HEK293 (cell line): ENCODE measurements at regions not wholly inside any gene's neighbourhood (a gene's known extent, or its start where the extent isn't known, plus 50 kb on each side); places are given as distances from the start of the nearest gene placed in this dataset.

Experiments used
- CTCF ChIA-PET: fragments of 350-600 bp; formaldehyde crosslinking; extraction: SDS; loops from one replicate; lab custom pipeline; 2021; ENCODE audit warnings: antibody characterized with exemption; lab: Yijun Ruan, JAX
- POLR2A ChIA-PET: fragments of 300-600 bp; formaldehyde crosslinking; extraction: SDS; loops from one replicate; lab custom pipeline; 2020; ENCODE audit warnings: antibody characterized with exemption, inconsistent platforms; lab: Yijun Ruan, JAX
- H3K27ac ChIP-seq: fragments of 200-500 bp; sonication (Bioruptor generic); 2 replicates; pipeline ENCODE4 v1.5.1; 2014; ENCODE audit warnings: low read depth, low read length, control low read depth, inconsistent platforms; ENCODE audit errors: extremely low read depth
- H3K36me3 ChIP-seq, 2 experiments: fragments of 200-500 bp in 1 of 2; sonication (Bioruptor generic) in 1 of 2; 1 replicate in 1 of 2; 2 replicates in 1 of 2; pipeline ENCODE4 v1.5.1; 2014 to 2017; ENCODE audit warnings: inconsistent platforms in 2 of 2, low read length in 2 of 2; ENCODE audit not compliant: control insufficient read depth in 2 of 2, insufficient read depth in 1 of 2
- H3K4me1 ChIP-seq: fragments of 200-500 bp; sonication (Bioruptor generic); 2 replicates; pipeline ENCODE4 v1.5.1; 2014; ENCODE audit warnings: mild to moderate bottlenecking, low read length, inconsistent platforms; ENCODE audit not compliant: control insufficient read depth, insufficient read depth
- H3K4me3 ChIP-seq: 2 replicates; pipeline ENCODE4 v1.5.1; 2011; ENCODE audit warnings: low read depth, mild to moderate bottlenecking, control low read depth, low read length, moderate library complexity
- H3K9me3 ChIP-seq: fragments of 200-500 bp; sonication (Bioruptor generic); 2 replicates; pipeline ENCODE4 v1.5.1; 2014; ENCODE audit warnings: low read depth, low read length, inconsistent platforms; ENCODE audit not compliant: control insufficient read depth, insufficient read depth
- EGR2 ChIP-seq: fragments of 450-650 bp; formaldehyde crosslinking; IDR thresholded peaks from 2 replicates; pipeline ENCODE4 v1.5.1; 2016; ENCODE audit warnings: low read depth, missing biosample characterization, missing genetic modification characterization
- MYNN ChIP-seq: fragments of 450-650 bp; formaldehyde crosslinking; IDR thresholded peaks from 2 replicates; pipeline ENCODE4 v1.5.1; 2016; ENCODE audit warnings: missing biosample characterization, missing genetic modification characterization, borderline replicate concordance
- RBAK ChIP-seq: fragments of 450-650 bp; formaldehyde crosslinking; IDR thresholded peaks from 2 replicates; pipeline ENCODE4 v1.5.1; 2016; ENCODE audit warnings: missing biosample characterization, missing genetic modification characterization
- SP2 ChIP-seq: fragments of 450-650 bp; formaldehyde crosslinking; IDR thresholded peaks from 2 replicates; pipeline ENCODE4 v1.5.1; 2016; ENCODE audit warnings: missing biosample characterization, missing genetic modification characterization
- ZFHX2 ChIP-seq: fragments of 450-650 bp; formaldehyde crosslinking; conservative IDR thresholded peaks from 2 replicates; pipeline ENCODE4 v1.5.1; 2016; ENCODE audit warnings: missing biosample characterization, missing genetic modification characterization
- ZNF239 ChIP-seq: fragments of 450-650 bp; formaldehyde crosslinking; IDR thresholded peaks from 2 replicates; pipeline ENCODE4 v1.5.1; 2016; ENCODE audit warnings: missing biosample characterization, missing genetic modification characterization
- ZNF24 ChIP-seq: fragments of 450-650 bp; formaldehyde crosslinking; IDR thresholded peaks from 2 replicates; pipeline ENCODE4 v1.5.1; 2016; ENCODE audit warnings: missing biosample characterization, missing genetic modification characterization
- ZNF302 ChIP-seq: fragments of 450-650 bp; formaldehyde crosslinking; IDR thresholded peaks from 2 replicates; pipeline ENCODE4 v1.5.1; 2016; ENCODE audit warnings: missing biosample characterization, missing genetic modification characterization, low read depth
- ZNF354C ChIP-seq: fragments of 450-650 bp; formaldehyde crosslinking; IDR thresholded peaks from 2 replicates; pipeline ENCODE4 v1.5.1; 2016; ENCODE audit warnings: missing biosample characterization, missing genetic modification characterization, low read depth, borderline replicate concordance
- ZNF404 ChIP-seq: fragments of 450-650 bp; formaldehyde crosslinking; IDR thresholded peaks from 2 replicates; pipeline ENCODE4 v1.5.1; 2017; ENCODE audit warnings: missing biosample characterization, missing genetic modification characterization
- ZNF426 ChIP-seq: fragments of 450-650 bp; formaldehyde crosslinking; IDR thresholded peaks from 2 replicates; pipeline ENCODE4 v1.5.1; 2017; ENCODE audit warnings: missing biosample characterization, missing genetic modification characterization, mild to moderate bottlenecking, inconsistent platforms, moderate library complexity
- ZNF549 ChIP-seq: fragments of 450-650 bp; IDR thresholded peaks from 2 replicates; pipeline ENCODE4 v1.5.1; 2018; ENCODE audit warnings: missing biosample characterization, missing genetic modification characterization, mild to moderate bottlenecking, inconsistent platforms, moderate library complexity
- ZNF560 ChIP-seq: fragments of 450-650 bp; formaldehyde crosslinking; IDR thresholded peaks from 2 replicates; pipeline ENCODE4 v1.5.1; 2017; ENCODE audit warnings: missing biosample characterization, missing genetic modification characterization, borderline replicate concordance
- ZNF610 ChIP-seq: fragments of 450-650 bp; formaldehyde crosslinking; IDR thresholded peaks from 2 replicates; pipeline ENCODE4 v1.5.1; 2016; ENCODE audit warnings: missing biosample characterization, missing genetic modification characterization, borderline replicate concordance
- ZNF701 ChIP-seq: fragments of 450-650 bp; formaldehyde crosslinking; IDR thresholded peaks from 2 replicates; pipeline ENCODE4 v1.5.1; 2016; ENCODE audit warnings: missing biosample characterization, missing genetic modification characterization
- ZNF747 ChIP-seq: fragments of 450-650 bp; formaldehyde crosslinking; IDR thresholded peaks from 2 replicates; pipeline ENCODE4 v1.5.1; 2016; ENCODE audit warnings: missing biosample characterization, missing genetic modification characterization
- ZNF768 ChIP-seq: fragments of 450-650 bp; formaldehyde crosslinking; IDR thresholded peaks from 2 replicates; pipeline ENCODE4 v1.5.1; 2018; ENCODE audit warnings: missing biosample characterization, mild to moderate bottlenecking, missing genetic modification characterization
- ZNF830 ChIP-seq: fragments of 450-650 bp; IDR thresholded peaks from 2 replicates; pipeline ENCODE4 v1.5.0; 2018; ENCODE audit warnings: missing biosample characterization, missing genetic modification characterization, low read depth, mild to moderate bottlenecking, moderate library complexity
- ZSCAN23 ChIP-seq: fragments of 450-650 bp; formaldehyde crosslinking; IDR thresholded peaks from 2 replicates; pipeline ENCODE4 v1.5.1; 2016; ENCODE audit warnings: missing biosample characterization, missing genetic modification characterization
- ZSCAN30 ChIP-seq: fragments of 450-650 bp; IDR thresholded peaks from 2 replicates; pipeline ENCODE4 v1.5.1; 2018; ENCODE audit warnings: missing biosample characterization, mild to moderate bottlenecking, missing genetic modification characterization, moderate library complexity
- TF ChIP-seq, protein P1 (sequence below): fragments of 450-650 bp; formaldehyde crosslinking; optimal IDR thresholded peaks from 2 replicates; pipeline ENCODE3; 2016; ENCODE audit warnings: missing biosample characterization, mild to moderate bottlenecking, missing genetic modification characterization

GRCh38 chr1:25130895-25131294 lies 101.4 kb downstream of the SYF2 start:
- Histone ChIP-seq H3K27ac (no peak overlapping the region), H3K9me3 (no peaks in the 10 kb centered on the region), H3K36me3 (no peaks in the 10 kb centered on the region), H3K4me1 (no peaks in the 10 kb centered on the region), H3K4me3 (no peak overlapping the region)
- TF ChIP-seq ZNF560 (tag by site-specific recombination) (no peak), ZNF768 (tag by site-specific recombination) (0 out of 2 replicates have a peak, but pooled peaks have one; percentile 55)
- ChIA-PET POLR2A (no interaction called here), CTCF (interaction anchor here (0.9 to 1.0 kb wide), 2 partner anchors 18 to 40 kb away, joined by 3 read pairs; no protein-coding TSS in a partner anchor)

DNA sequence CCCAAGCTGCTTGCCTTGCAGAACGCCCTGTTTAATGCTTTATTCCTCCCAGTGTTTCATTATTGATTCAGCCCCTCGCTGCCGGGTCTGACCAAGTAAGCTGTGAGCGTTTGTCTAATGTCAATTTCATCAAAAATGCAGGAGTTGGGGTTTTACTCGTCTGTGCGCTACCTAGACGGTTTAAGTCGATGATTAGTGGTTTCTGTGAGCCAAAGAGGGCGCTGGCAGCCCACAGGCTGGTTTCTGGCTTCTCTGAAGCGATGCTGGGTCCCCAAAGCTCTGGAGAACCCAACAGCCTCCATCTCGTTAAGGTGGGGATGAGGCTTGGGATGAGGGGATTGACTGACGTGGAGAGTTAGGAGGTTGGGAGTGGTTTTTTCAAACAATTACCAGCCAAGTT lies 102.9 kb downstream of the SYF2 start:
- POLR2A ChIA-PET = no interaction called here
- CTCF ChIA-PET = no interaction called here

DNA sequence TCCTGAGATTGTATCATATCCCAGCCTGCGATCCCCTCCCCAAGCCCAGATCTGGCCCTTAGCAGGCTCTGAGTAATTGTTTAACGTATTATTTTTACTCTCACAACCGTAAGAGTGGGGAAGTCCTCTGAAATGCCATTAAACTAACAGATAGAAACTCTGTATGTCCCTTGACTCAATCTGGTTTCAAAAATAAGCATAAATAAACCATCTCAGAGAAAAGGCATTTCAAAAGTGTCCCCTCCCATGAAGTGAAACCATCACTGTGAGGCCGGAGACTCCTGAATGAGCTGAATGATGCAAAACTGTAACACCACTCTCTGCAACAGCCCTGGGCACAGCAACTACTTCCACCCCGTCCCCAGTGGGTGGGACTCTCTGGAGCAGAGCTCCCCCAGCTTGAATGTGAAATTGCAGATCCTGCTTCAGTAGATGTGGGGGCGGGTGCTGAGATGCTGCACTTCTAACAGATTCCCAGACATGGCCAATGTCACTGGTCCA lies 104.1 kb downstream of the SYF2 start:
- no peak overlapping the region for H3K27ac ChIP-seq
- no peaks in the 10 kb centered on the region for H3K36me3 ChIP-seq
- H3K4me3 ChIP-seq = no peak overlapping the region
- H3K9me3 ChIP-seq = no peaks in the 10 kb centered on the region
- ChIA-PET POLR2A (no interaction called here), CTCF (no interaction called here)
- TF ChIP-seq MYNN (no peak), ZNF302 (tag by site-specific recombination) (no peak), ZSCAN23 (tag by site-specific recombination) (no peak), ZFHX2 (tag by site-specific recombination) (peak; percentile 42), ZNF747 (tag by site-specific recombination) (no peak), EGR2 (tag by site-specific recombination) (peak; percentile 28; the same call in 1 of the 2 replicates)
- no peaks in the 10 kb centered on the region for H3K4me1 ChIP-seq

More for the DNA sequence above, 102.9 kb downstream of the SYF2 start:
- no peaks in the 10 kb centered on the region for H3K36me3 ChIP-seq
- no peaks in the 10 kb centered on the region for H3K9me3 ChIP-seq
- H3K4me3 ChIP-seq = no peak overlapping the region
- TF ChIP-seq ZNF426 (tag by site-specific recombination) (no peak), ZNF610 (no peak), ZNF549 (tag by site-specific recombination) (no peak), ZNF24 (no peak), ZNF404 (tag by site-specific recombination) (no peak), ZSCAN30 (tag by site-specific recombination) (no peak), ZNF701 (tag by site-specific recombination) (no peak), SP2 (no peak), ZNF354C (tag by site-specific recombination) (no peak), RBAK (tag by site-specific recombination) (no peak), ZNF830 (no peak), ZNF239 (tag by site-specific recombination) (no peak)
- TF ChIP-seq, protein P1, sequence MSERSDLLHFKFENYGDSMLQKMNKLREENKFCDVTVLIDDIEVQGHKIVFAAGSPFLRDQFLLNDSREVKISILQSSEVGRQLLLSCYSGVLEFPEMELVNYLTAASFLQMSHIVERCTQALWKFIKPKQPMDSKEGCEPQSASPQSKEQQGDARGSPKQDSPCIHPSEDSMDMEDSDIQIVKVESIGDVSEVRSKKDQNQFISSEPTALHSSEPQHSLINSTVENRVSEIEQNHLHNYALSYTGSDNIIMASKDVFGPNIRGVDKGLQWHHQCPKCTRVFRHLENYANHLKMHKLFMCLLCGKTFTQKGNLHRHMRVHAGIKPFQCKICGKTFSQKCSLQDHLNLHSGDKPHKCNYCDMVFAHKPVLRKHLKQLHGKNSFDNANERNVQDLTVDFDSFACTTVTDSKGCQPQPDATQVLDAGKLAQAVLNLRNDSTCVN (tag by site-specific recombination) = no peak
- H3K4me1 ChIP-seq = no peaks in the 10 kb centered on the region
- no peak overlapping the region for H3K27ac ChIP-seq
